ENCODE measurements at regions not wholly inside any gene's neighbourhood (a gene's known extent, or its start where the extent isn't known, plus 50 kb on each side); places are given as distances from the start of the nearest gene placed in this dataset.

- H3K27me3 ChIP-seq (ENCODE audit: control insufficient read depth, insufficient read depth, low read length): no peaks in the 10 kb centered on the region
- no peak overlapping the region for H3K4me2 ChIP-seq (ENCODE audit: low read length)
- H3K4me1 ChIP-seq (ENCODE audit: control insufficient read depth, insufficient read depth, low read length): peaks cover 9% of the 10 kb centered on the region
- H3K9ac ChIP-seq (ENCODE audit: low read depth, low read length): no peak overlapping the region
- no peaks in the 10 kb centered on the region for H3K9me3 ChIP-seq (replicated peaks; ENCODE audit: low read length)
- H3K36me3 ChIP-seq (ENCODE audit: insufficient read depth, low read length): no peaks in the 10 kb centered on the region
- H3K4me3 ChIP-seq (ENCODE audit: low read length): no peak overlapping the region
These were observed 570.3 kb upstream of the EPHA7 start for GRCh38 chr6:93989630-93990029.

DNA sequence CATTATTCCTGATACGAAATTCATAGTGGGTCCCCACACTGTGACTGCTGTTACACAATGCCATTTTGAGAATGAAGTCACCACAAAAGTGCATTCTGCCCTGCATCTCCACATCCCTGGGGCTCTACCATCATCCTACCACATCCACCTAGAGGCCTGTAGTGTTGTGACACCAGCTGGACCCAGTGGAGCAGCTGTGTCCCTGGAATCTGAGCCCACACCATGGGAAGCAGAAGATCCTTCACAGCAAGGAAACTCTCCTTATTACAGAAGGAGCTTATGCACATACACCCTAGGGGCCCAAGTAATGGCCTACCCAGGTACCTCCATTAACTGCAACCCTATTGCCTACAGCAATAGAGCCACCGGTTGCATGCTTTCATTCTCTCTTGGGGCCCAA, 566.6 kb upstream of the EPHA7 start:
- no peaks in the 10 kb centered on the region for H3K4me1 ChIP-seq (ENCODE audit: control insufficient read depth, insufficient read depth, low read length)
- no peaks in the 10 kb centered on the region for H3K9me3 ChIP-seq (replicated peaks; ENCODE audit: low read length)
- H3K27me3 ChIP-seq (ENCODE audit: control insufficient read depth, insufficient read depth, low read length): no peaks in the 10 kb centered on the region
- H3K9ac ChIP-seq (ENCODE audit: low read depth, low read length): no peak overlapping the region
- H3K4me3 ChIP-seq (ENCODE audit: low read length): no peak overlapping the region
- H3K36me3 ChIP-seq (ENCODE audit: insufficient read depth, low read length): no peaks in the 10 kb centered on the region
- no peak overlapping the region for H3K4me2 ChIP-seq (ENCODE audit: low read length)

DNA sequence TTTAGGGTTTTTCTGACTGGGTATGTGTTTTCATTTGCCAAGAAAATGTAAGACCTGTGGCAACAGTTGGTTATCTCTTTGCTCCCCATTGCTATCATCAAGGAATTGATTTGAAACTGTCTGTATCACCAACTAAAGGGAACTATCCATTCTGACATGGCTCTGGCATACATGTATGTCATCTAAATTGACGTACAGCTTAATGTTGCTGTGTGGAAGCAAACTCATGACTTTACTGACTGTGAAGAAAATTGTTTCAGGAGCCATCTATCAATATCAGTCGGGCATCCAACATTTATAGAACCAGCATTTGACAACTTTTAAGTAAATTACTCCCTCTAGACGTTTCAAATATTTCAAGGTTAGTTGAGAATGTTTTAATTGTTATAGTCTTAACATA, 555.8 kb upstream of the EPHA7 start:
- no peak overlapping the region for H3K4me2 ChIP-seq (ENCODE audit: low read length)
- no peak overlapping the region for H3K9ac ChIP-seq (ENCODE audit: low read depth, low read length)
- H3K4me1 ChIP-seq (ENCODE audit: control insufficient read depth, insufficient read depth, low read length): peaks cover 24% of the 10 kb centered on the region
- H3K27me3 ChIP-seq (ENCODE audit: control insufficient read depth, insufficient read depth, low read length): no peaks in the 10 kb centered on the region
- no peaks in the 10 kb centered on the region for H3K36me3 ChIP-seq (ENCODE audit: insufficient read depth, low read length)
- no peak overlapping the region for H3K4me3 ChIP-seq (ENCODE audit: low read length)
- H3K9me3 ChIP-seq (replicated peaks; ENCODE audit: low read length): no peaks in the 10 kb centered on the region

GRCh38 chr6:93974332-93974731, 555.0 kb upstream of the EPHA7 start:
- Histone ChIP-seq H3K27me3 (ENCODE audit: control insufficient read depth, insufficient read depth, low read length) (no peaks in the 10 kb centered on the region), H3K4me1 (ENCODE audit: control insufficient read depth, insufficient read depth, low read length) (peaks cover 24% of the 10 kb centered on the region), H3K4me3 (ENCODE audit: low read length) (no peak overlapping the region), H3K9me3 (replicated peaks; ENCODE audit: low read length) (no peaks in the 10 kb centered on the region), H3K4me2 (ENCODE audit: low read length) (no peak overlapping the region), H3K36me3 (ENCODE audit: insufficient read depth, low read length) (no peaks in the 10 kb centered on the region), H3K9ac (ENCODE audit: low read depth, low read length) (no peak overlapping the region)

- no peaks in the 10 kb centered on the region for H3K36me3 ChIP-seq (ENCODE audit: insufficient read depth, low read length)
- H3K9me3 ChIP-seq (replicated peaks; ENCODE audit: low read length): no peaks in the 10 kb centered on the region
- H3K4me1 ChIP-seq (ENCODE audit: control insufficient read depth, insufficient read depth, low read length): peaks cover 24% of the 10 kb centered on the region
- H3K4me3 ChIP-seq (ENCODE audit: low read length): no peak overlapping the region
- no peaks in the 10 kb centered on the region for H3K27me3 ChIP-seq (ENCODE audit: control insufficient read depth, insufficient read depth, low read length)
- H3K9ac ChIP-seq (ENCODE audit: low read depth, low read length): peak overlapping the region; percentile 52
- H3K4me2 ChIP-seq (ENCODE audit: low read length): peak overlapping the region; percentile 34
These were observed 553.4 kb upstream of the EPHA7 start for GRCh38 chr6:93972791-93973190.

GRCh38 chr6:93970684-93971083, 551.3 kb upstream of the EPHA7 start:
- H3K4me3 ChIP-seq (ENCODE audit: low read length): no peak overlapping the region
- no peaks in the 10 kb centered on the region for H3K9me3 ChIP-seq (replicated peaks; ENCODE audit: low read length)
- no peaks in the 10 kb centered on the region for H3K36me3 ChIP-seq (ENCODE audit: insufficient read depth, low read length)
- no peaks in the 10 kb centered on the region for H3K27me3 ChIP-seq (ENCODE audit: control insufficient read depth, insufficient read depth, low read length)
- no peak overlapping the region for H3K9ac ChIP-seq (ENCODE audit: low read depth, low read length)
- peaks cover 24% of the 10 kb centered on the region for H3K4me1 ChIP-seq (ENCODE audit: control insufficient read depth, insufficient read depth, low read length)
- no peak overlapping the region for H3K4me2 ChIP-seq (ENCODE audit: low read length)

DNA sequence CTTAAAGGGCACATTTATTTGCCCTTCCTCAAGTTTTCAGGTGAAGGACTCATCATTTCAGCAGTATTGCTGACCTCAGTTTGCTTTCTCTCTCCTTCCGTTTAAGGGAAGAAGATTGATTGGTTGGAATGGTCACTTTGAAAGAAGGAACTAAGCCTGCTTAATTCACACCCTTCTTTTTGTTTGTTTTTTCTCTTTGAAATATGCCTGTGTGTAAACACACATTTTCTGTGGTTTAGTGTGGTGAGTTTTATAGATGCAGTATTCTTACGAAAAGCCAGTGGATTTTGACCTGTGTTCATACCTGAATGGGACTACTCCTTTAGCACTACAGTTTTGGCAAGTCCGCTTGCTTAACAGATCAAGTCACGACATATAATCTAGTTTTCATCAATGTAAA, 548.8 kb upstream of the EPHA7 start:
- Histone ChIP-seq H3K27me3 (ENCODE audit: control insufficient read depth, insufficient read depth, low read length) (no peaks in the 10 kb centered on the region), H3K4me2 (ENCODE audit: low read length) (no peak overlapping the region), H3K4me1 (ENCODE audit: control insufficient read depth, insufficient read depth, low read length) (peaks cover 12% of the 10 kb centered on the region), H3K9me3 (replicated peaks; ENCODE audit: low read length) (no peaks in the 10 kb centered on the region), H3K4me3 (ENCODE audit: low read length) (no peak overlapping the region), H3K36me3 (ENCODE audit: insufficient read depth, low read length) (no peaks in the 10 kb centered on the region), H3K9ac (ENCODE audit: low read depth, low read length) (no peak overlapping the region)

- Histone ChIP-seq H3K4me1 (ENCODE audit: control insufficient read depth, insufficient read depth, low read length) (no peaks in the 10 kb centered on the region), H3K4me3 (ENCODE audit: low read length) (no peak overlapping the region), H3K9me3 (replicated peaks; ENCODE audit: low read length) (no peaks in the 10 kb centered on the region), H3K4me2 (ENCODE audit: low read length) (no peak overlapping the region), H3K27me3 (ENCODE audit: control insufficient read depth, insufficient read depth, low read length) (no peaks in the 10 kb centered on the region), H3K9ac (ENCODE audit: low read depth, low read length) (no peak overlapping the region), H3K36me3 (ENCODE audit: insufficient read depth, low read length) (no peaks in the 10 kb centered on the region)
These were observed 545.6 kb upstream of the EPHA7 start for GRCh38 chr6:93964926-93965325.

DNA sequence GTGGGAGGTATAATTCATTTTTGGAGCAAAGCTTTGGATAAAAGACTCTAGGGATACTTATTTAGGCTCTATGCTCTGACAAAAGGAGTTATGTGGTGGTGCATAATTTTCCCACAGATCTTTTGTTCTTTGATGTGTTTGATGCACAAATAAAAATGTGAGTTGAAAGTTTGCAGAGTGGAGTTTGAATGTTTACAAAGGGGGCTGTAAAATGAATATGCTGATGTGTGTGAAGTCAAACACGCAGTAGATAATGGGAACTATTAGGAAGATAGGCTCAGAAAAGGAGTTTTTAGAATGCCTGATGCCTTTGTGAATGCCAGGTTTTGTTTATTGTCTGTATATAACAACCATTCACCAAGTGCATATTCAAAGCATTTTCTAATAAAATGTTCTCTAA, 545.0 kb upstream of the EPHA7 start:
- Histone ChIP-seq H3K27me3 (ENCODE audit: control insufficient read depth, insufficient read depth, low read length) (no peaks in the 10 kb centered on the region), H3K4me1 (ENCODE audit: control insufficient read depth, insufficient read depth, low read length) (no peaks in the 10 kb centered on the region), H3K36me3 (ENCODE audit: insufficient read depth, low read length) (no peaks in the 10 kb centered on the region), H3K4me3 (ENCODE audit: low read length) (no peak overlapping the region), H3K9me3 (replicated peaks; ENCODE audit: low read length) (no peaks in the 10 kb centered on the region), H3K4me2 (ENCODE audit: low read length) (no peak overlapping the region), H3K9ac (ENCODE audit: low read depth, low read length) (no peak overlapping the region)

- Histone ChIP-seq H3K4me1 (ENCODE audit: control insufficient read depth, insufficient read depth, low read length) (no peaks in the 10 kb centered on the region), H3K4me2 (ENCODE audit: low read length) (no peak overlapping the region), H3K36me3 (ENCODE audit: insufficient read depth, low read length) (no peaks in the 10 kb centered on the region), H3K27me3 (ENCODE audit: control insufficient read depth, insufficient read depth, low read length) (no peaks in the 10 kb centered on the region), H3K4me3 (ENCODE audit: low read length) (no peak overlapping the region), H3K9me3 (replicated peaks; ENCODE audit: low read length) (no peaks in the 10 kb centered on the region), H3K9ac (ENCODE audit: low read depth, low read length) (no peak overlapping the region)
These were observed 543.2 kb upstream of the EPHA7 start for GRCh38 chr6:93962566-93962965.

DNA sequence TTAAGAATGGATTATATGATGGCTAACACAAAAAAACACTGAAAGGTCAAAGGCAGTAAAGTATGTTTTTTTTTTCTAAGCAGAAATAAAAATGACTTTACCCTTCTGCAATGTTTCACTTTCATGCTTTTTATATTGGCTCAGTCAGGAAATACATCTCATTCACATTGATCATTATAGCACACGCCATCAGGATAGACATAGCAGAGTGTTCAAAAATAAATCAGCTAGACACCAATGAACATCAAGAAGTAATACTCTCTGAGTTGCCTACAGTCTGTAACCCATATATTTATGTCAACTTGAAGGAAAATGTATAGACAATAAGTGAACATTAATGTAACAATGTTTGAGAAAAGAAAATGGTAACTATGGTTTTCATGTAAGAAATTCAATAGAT, 535.2 kb upstream of the EPHA7 start:
- H3K36me3 ChIP-seq (ENCODE audit: insufficient read depth, low read length): no peaks in the 10 kb centered on the region
- H3K9ac ChIP-seq (ENCODE audit: low read depth, low read length): no peak overlapping the region
- no peaks in the 10 kb centered on the region for H3K27me3 ChIP-seq (ENCODE audit: control insufficient read depth, insufficient read depth, low read length)
- H3K9me3 ChIP-seq (replicated peaks; ENCODE audit: low read length): no peaks in the 10 kb centered on the region
- no peak overlapping the region for H3K4me2 ChIP-seq (ENCODE audit: low read length)
- peaks cover 12% of the 10 kb centered on the region for H3K4me1 ChIP-seq (ENCODE audit: control insufficient read depth, insufficient read depth, low read length)
- H3K4me3 ChIP-seq (ENCODE audit: low read length): no peak overlapping the region

DNA sequence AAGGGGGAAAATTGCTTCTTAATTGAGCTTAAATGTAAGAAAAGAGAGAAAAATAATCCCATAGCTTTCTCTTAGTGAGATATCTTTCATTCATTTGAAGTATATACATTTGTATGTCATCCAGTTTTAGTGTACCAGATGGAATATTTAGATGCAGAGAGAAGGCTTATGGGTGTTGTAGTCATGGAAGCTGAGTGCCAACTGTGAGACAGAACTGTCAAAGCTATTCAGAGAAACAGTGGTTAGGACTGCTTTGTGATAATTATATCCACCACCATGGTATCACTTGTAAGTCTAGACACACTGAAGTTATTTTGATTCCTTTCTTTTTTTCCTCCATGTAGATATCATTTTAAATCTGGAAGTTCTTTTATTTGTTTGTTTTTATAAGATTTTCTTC, 524.3 kb upstream of the EPHA7 start:
- no peaks in the 10 kb centered on the region for H3K9me3 ChIP-seq (replicated peaks; ENCODE audit: low read length)
- H3K4me3 ChIP-seq (ENCODE audit: low read length): no peak overlapping the region
- H3K27me3 ChIP-seq (ENCODE audit: control insufficient read depth, insufficient read depth, low read length): no peaks in the 10 kb centered on the region
- no peak overlapping the region for H3K9ac ChIP-seq (ENCODE audit: low read depth, low read length)
- no peaks in the 10 kb centered on the region for H3K4me1 ChIP-seq (ENCODE audit: control insufficient read depth, insufficient read depth, low read length)
- no peak overlapping the region for H3K4me2 ChIP-seq (ENCODE audit: low read length)
- H3K36me3 ChIP-seq (ENCODE audit: insufficient read depth, low read length): no peaks in the 10 kb centered on the region

Data from skeletal muscle satellite cell (primary cell).